SK-N-SH treated with all-trans-retinoic acid at 6 μM for 48 hours (cell line): ENCODE measurements at regions not wholly inside any gene's neighbourhood (a gene's known extent, or its start where the extent isn't known, plus 50 kb on each side); places are given as distances from the start of the nearest gene placed in this dataset.

Experiments
- CSDC2 ChIP-seq: fragments of 250-450 bp; sonication (Bioruptor Pico); IDR thresholded peaks from 2 replicates; pipeline ENCODE4 v1.5.0; 2020; ENCODE audit warnings: mild to moderate bottlenecking, moderate library complexity
- PPARA ChIP-seq: fragments of 250-450 bp; sonication (Bioruptor Pico); IDR thresholded peaks from 2 replicates; pipeline ENCODE4 v1.5.0; 2020; ENCODE audit warnings: mild to moderate bottlenecking, borderline replicate concordance
- ZFP3 ChIP-seq: fragments of 250-450 bp; sonication (Bioruptor Pico); IDR thresholded peaks from 2 replicates; pipeline ENCODE4 v1.5.0; 2020; ENCODE audit warnings: mild to moderate bottlenecking, moderate library complexity
- ZFP30 ChIP-seq: fragments of 450-650 bp; formaldehyde crosslinking; IDR thresholded peaks from 2 replicates; pipeline ENCODE4 v1.5.0; 2022; ENCODE audit warnings: mild to moderate bottlenecking, moderate library complexity
- TF ChIP-seq, protein P1 (sequence below): fragments of 250-450 bp; sonication (Bioruptor Pico); IDR thresholded peaks from 2 replicates; pipeline ENCODE4 v1.8.0; 2020; ENCODE audit warnings: mild to moderate bottlenecking, moderate library complexity, borderline replicate concordance

GRCh38 chr16:85248857-85249256 lies 136.6 kb upstream of the CIBAR2 start:
- TF ChIP-seq ZFP3 (CRISPR knock-in tag) (no peak), ZFP30 (CRISPR knock-in tag) (no peak), PPARA (CRISPR knock-in tag) (no peak), CSDC2 (no peak)
- TF ChIP-seq, protein P1, sequence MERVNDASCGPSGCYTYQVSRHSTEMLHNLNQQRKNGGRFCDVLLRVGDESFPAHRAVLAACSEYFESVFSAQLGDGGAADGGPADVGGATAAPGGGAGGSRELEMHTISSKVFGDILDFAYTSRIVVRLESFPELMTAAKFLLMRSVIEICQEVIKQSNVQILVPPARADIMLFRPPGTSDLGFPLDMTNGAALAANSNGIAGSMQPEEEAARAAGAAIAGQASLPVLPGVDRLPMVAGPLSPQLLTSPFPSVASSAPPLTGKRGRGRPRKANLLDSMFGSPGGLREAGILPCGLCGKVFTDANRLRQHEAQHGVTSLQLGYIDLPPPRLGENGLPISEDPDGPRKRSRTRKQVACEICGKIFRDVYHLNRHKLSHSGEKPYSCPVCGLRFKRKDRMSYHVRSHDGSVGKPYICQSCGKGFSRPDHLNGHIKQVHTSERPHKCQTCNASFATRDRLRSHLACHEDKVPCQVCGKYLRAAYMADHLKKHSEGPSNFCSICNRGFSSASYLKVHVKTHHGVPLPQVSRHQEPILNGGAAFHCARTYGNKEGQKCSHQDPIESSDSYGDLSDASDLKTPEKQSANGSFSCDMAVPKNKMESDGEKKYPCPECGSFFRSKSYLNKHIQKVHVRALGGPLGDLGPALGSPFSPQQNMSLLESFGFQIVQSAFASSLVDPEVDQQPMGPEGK = no peak
